ENCODE measurements at regions not wholly inside any gene's neighbourhood (a gene's known extent, or its start where the extent isn't known, plus 50 kb on each side); places are given as distances from the start of the nearest gene placed in this dataset.
"Not testable (repeated sequence)": the region's sequence is repeated elsewhere in the genome, so short reads cannot be mapped to it uniquely, and the experiment has no call there.

GRCh38 chr13:86572115-86572514 is 772.9 kb upstream of the SLITRK6 start:
- H3K27ac ChIP-seq (ENCODE audit: low read depth, low read length) = no peak overlapping the region
- H3K9me3 ChIP-seq (ENCODE audit: low read length) = no peaks in the 10 kb centered on the region
- H3K36me3 ChIP-seq (ENCODE audit: insufficient read depth, low read length) = no peaks in the 10 kb centered on the region
- no peaks in the 10 kb centered on the region for H3K4me1 ChIP-seq (ENCODE audit: insufficient read depth, low read length)
- H3K9ac ChIP-seq (ENCODE audit: low read length) = no peak overlapping the region
- no peak overlapping the region for H3K4me3 ChIP-seq (ENCODE audit: low read depth in 1 of 2, low read length in 2 of 2)
- no peaks in the 10 kb centered on the region for H3K27me3 ChIP-seq (ENCODE audit: control insufficient read depth in 1 of 2, insufficient read depth in 2 of 2, low read length in 2 of 2)

GRCh38 chr13:86579662-86580061 is 780.4 kb upstream of the SLITRK6 start:
- Histone ChIP-seq H3K27ac (ENCODE audit: low read depth, low read length) (no peak overlapping the region), H3K27me3 (ENCODE audit: control insufficient read depth in 1 of 2, insufficient read depth in 2 of 2, low read length in 2 of 2) (no peaks in the 10 kb centered on the region), H3K36me3 (ENCODE audit: insufficient read depth, low read length) (no peaks in the 10 kb centered on the region), H3K4me1 (ENCODE audit: insufficient read depth, low read length) (peaks cover under 1% of the 10 kb centered on the region), H3K9ac (ENCODE audit: low read length) (no peak overlapping the region), H3K4me3 (ENCODE audit: low read depth in 1 of 2, low read length in 2 of 2) (no peak overlapping the region), H3K9me3 (ENCODE audit: low read length) (no peaks in the 10 kb centered on the region)

- no peaks in the 10 kb centered on the region for H3K36me3 ChIP-seq (ENCODE audit: insufficient read depth, low read length)
- no peaks in the 10 kb centered on the region for H3K27me3 ChIP-seq (ENCODE audit: control insufficient read depth in 1 of 2, insufficient read depth in 2 of 2, low read length in 2 of 2)
- H3K27ac ChIP-seq (ENCODE audit: low read depth, low read length) = no peak overlapping the region
- no peak overlapping the region for H3K9ac ChIP-seq (ENCODE audit: low read length)
- H3K4me1 ChIP-seq (ENCODE audit: insufficient read depth, low read length) = peaks cover 20% of the 10 kb centered on the region
- no peaks in the 10 kb centered on the region for H3K9me3 ChIP-seq (ENCODE audit: low read length)
- no peak overlapping the region for H3K4me3 ChIP-seq (ENCODE audit: low read depth in 1 of 2, low read length in 2 of 2)
These were observed 782.5 kb upstream of the SLITRK6 start for GRCh38 chr13:86581706-86582105.

GRCh38 chr13:86584301-86584700 is 785.1 kb upstream of the SLITRK6 start:
- H3K9ac ChIP-seq (ENCODE audit: low read length) = no peak overlapping the region
- H3K4me1 ChIP-seq (ENCODE audit: insufficient read depth, low read length) = peaks cover 20% of the 10 kb centered on the region
- no peak overlapping the region for H3K27ac ChIP-seq (ENCODE audit: low read depth, low read length)
- no peaks in the 10 kb centered on the region for H3K36me3 ChIP-seq (ENCODE audit: insufficient read depth, low read length)
- H3K4me3 ChIP-seq (ENCODE audit: low read depth in 1 of 2, low read length in 2 of 2) = no peak overlapping the region
- H3K9me3 ChIP-seq (ENCODE audit: low read length) = no peaks in the 10 kb centered on the region
- H3K27me3 ChIP-seq (ENCODE audit: control insufficient read depth in 1 of 2, insufficient read depth in 2 of 2, low read length in 2 of 2) = no peaks in the 10 kb centered on the region

GRCh38 chr13:86585835-86586234 is 786.6 kb upstream of the SLITRK6 start:
- no peak overlapping the region for H3K4me3 ChIP-seq (ENCODE audit: low read depth in 1 of 2, low read length in 2 of 2)
- H3K9ac ChIP-seq (ENCODE audit: low read length) = no peak overlapping the region
- no peaks in the 10 kb centered on the region for H3K36me3 ChIP-seq (ENCODE audit: insufficient read depth, low read length)
- peak overlapping the region; percentile 37 for H3K27ac ChIP-seq (ENCODE audit: low read depth, low read length)
- no peaks in the 10 kb centered on the region for H3K9me3 ChIP-seq (ENCODE audit: low read length)
- H3K27me3 ChIP-seq (ENCODE audit: control insufficient read depth in 1 of 2, insufficient read depth in 2 of 2, low read length in 2 of 2) = no peaks in the 10 kb centered on the region
- H3K4me1 ChIP-seq (ENCODE audit: insufficient read depth, low read length) = peaks cover 20% of the 10 kb centered on the region

- H3K27me3 ChIP-seq (ENCODE audit: control insufficient read depth in 1 of 2, insufficient read depth in 2 of 2, low read length in 2 of 2) = no peaks in the 10 kb centered on the region
- H3K36me3 ChIP-seq (ENCODE audit: insufficient read depth, low read length) = no peaks in the 10 kb centered on the region
- H3K9ac ChIP-seq (ENCODE audit: low read length) = no peak overlapping the region
- no peaks in the 10 kb centered on the region for H3K9me3 ChIP-seq (ENCODE audit: low read length)
- H3K27ac ChIP-seq (ENCODE audit: low read depth, low read length) = no peak overlapping the region
- no peaks in the 10 kb centered on the region for H3K4me1 ChIP-seq (ENCODE audit: insufficient read depth, low read length)
- H3K4me3 ChIP-seq (ENCODE audit: low read depth in 1 of 2, low read length in 2 of 2) = no peak overlapping the region
These were observed 792.6 kb upstream of the SLITRK6 start for GRCh38 chr13:86591862-86592261.

- no peak overlapping the region for H3K27ac ChIP-seq (ENCODE audit: low read depth, low read length)
- H3K4me3 ChIP-seq (ENCODE audit: low read depth in 1 of 2, low read length in 2 of 2) = no peak overlapping the region
- H3K36me3 ChIP-seq (ENCODE audit: insufficient read depth, low read length) = no peaks in the 10 kb centered on the region
These were observed 802.1 kb upstream of the SLITRK6 start for GRCh38 chr13:86601351-86601750.

GRCh38 chr13:86606264-86606663 is 807.0 kb upstream of the SLITRK6 start:
- no peak overlapping the region for H3K9ac ChIP-seq (ENCODE audit: low read length)
- H3K27me3 ChIP-seq (ENCODE audit: control insufficient read depth in 1 of 2, insufficient read depth in 2 of 2, low read length in 2 of 2) = no peaks in the 10 kb centered on the region
- H3K27ac ChIP-seq (ENCODE audit: low read depth, low read length) = no peak overlapping the region
- H3K9me3 ChIP-seq (ENCODE audit: low read length) = no peaks in the 10 kb centered on the region
- no peak overlapping the region for H3K4me3 ChIP-seq (ENCODE audit: low read depth in 1 of 2, low read length in 2 of 2)
- no peaks in the 10 kb centered on the region for H3K4me1 ChIP-seq (ENCODE audit: insufficient read depth, low read length)
- no peaks in the 10 kb centered on the region for H3K36me3 ChIP-seq (ENCODE audit: insufficient read depth, low read length)

More at GRCh38 chr13:86601351-86601750, 802.1 kb upstream of the SLITRK6 start:
- Histone ChIP-seq H3K9ac (ENCODE audit: low read length) (no peak overlapping the region), H3K27me3 (ENCODE audit: control insufficient read depth in 1 of 2, insufficient read depth in 2 of 2, low read length in 2 of 2) (no peaks in the 10 kb centered on the region), H3K9me3 (ENCODE audit: low read length) (no peaks in the 10 kb centered on the region), H3K4me1 (ENCODE audit: insufficient read depth, low read length) (no peaks in the 10 kb centered on the region)

GRCh38 chr13:86608701-86609100 is 809.5 kb upstream of the SLITRK6 start:
- no peak overlapping the region for H3K9ac ChIP-seq (ENCODE audit: low read length)

GRCh38 chr13:86633346-86633745 is 834.1 kb upstream of the SLITRK6 start:
- H3K4me3 ChIP-seq (ENCODE audit: low read depth in 1 of 2, low read length in 2 of 2) = no peak overlapping the region
- H3K9ac ChIP-seq (ENCODE audit: low read length) = no peak overlapping the region
- no peaks in the 10 kb centered on the region for H3K36me3 ChIP-seq (ENCODE audit: insufficient read depth, low read length)
- H3K27ac ChIP-seq (ENCODE audit: low read depth, low read length) = no peak overlapping the region
- H3K4me1 ChIP-seq (ENCODE audit: insufficient read depth, low read length) = no peaks in the 10 kb centered on the region
- H3K27me3 ChIP-seq (ENCODE audit: control insufficient read depth in 1 of 2, insufficient read depth in 2 of 2, low read length in 2 of 2) = no peaks in the 10 kb centered on the region
- H3K9me3 ChIP-seq (ENCODE audit: low read length) = no peaks in the 10 kb centered on the region

More at GRCh38 chr13:86608701-86609100, 809.5 kb upstream of the SLITRK6 start:
- Histone ChIP-seq H3K9me3 (ENCODE audit: low read length) (no peaks in the 10 kb centered on the region), H3K36me3 (ENCODE audit: insufficient read depth, low read length) (no peaks in the 10 kb centered on the region), H3K4me3 (ENCODE audit: low read depth in 1 of 2, low read length in 2 of 2) (no peak overlapping the region), H3K27me3 (ENCODE audit: control insufficient read depth in 1 of 2, insufficient read depth in 2 of 2, low read length in 2 of 2) (no peaks in the 10 kb centered on the region), H3K4me1 (ENCODE audit: insufficient read depth, low read length) (no peaks in the 10 kb centered on the region), H3K27ac (ENCODE audit: low read depth, low read length) (no peak overlapping the region)

GRCh38 chr13:86651171-86651570 is 852.0 kb upstream of the SLITRK6 start:
- H3K27ac ChIP-seq (ENCODE audit: low read depth, low read length); H3K27me3 ChIP-seq (ENCODE audit: control insufficient read depth in 1 of 2, insufficient read depth in 2 of 2, low read length in 2 of 2); H3K4me3 ChIP-seq (ENCODE audit: low read depth in 1 of 2, low read length in 2 of 2); H3K9ac ChIP-seq (ENCODE audit: low read length); H3K36me3 ChIP-seq (ENCODE audit: insufficient read depth, low read length); H3K4me1 ChIP-seq (ENCODE audit: insufficient read depth, low read length); H3K9me3 ChIP-seq (ENCODE audit: low read length): not testable (repeated sequence)

- H3K27ac ChIP-seq (ENCODE audit: low read depth, low read length) = no peak overlapping the region
- no peaks in the 10 kb centered on the region for H3K27me3 ChIP-seq (ENCODE audit: control insufficient read depth in 1 of 2, insufficient read depth in 2 of 2, low read length in 2 of 2)
- no peaks in the 10 kb centered on the region for H3K4me1 ChIP-seq (ENCODE audit: insufficient read depth, low read length)
- H3K9me3 ChIP-seq (ENCODE audit: low read length) = no peaks in the 10 kb centered on the region
- no peak overlapping the region for H3K4me3 ChIP-seq (ENCODE audit: low read depth in 1 of 2, low read length in 2 of 2)
- no peaks in the 10 kb centered on the region for H3K36me3 ChIP-seq (ENCODE audit: insufficient read depth, low read length)
- H3K9ac ChIP-seq (ENCODE audit: low read length) = no peak overlapping the region
These were observed 853.8 kb upstream of the SLITRK6 start for GRCh38 chr13:86653009-86653408.

All from muscle layer of colon (tissue), 2 donors.